ENCODE measurements at regions not wholly inside any gene's neighbourhood (a gene's known extent, or its start where the extent isn't known, plus 50 kb on each side); places are given as distances from the start of the nearest gene placed in this dataset.

DNA sequence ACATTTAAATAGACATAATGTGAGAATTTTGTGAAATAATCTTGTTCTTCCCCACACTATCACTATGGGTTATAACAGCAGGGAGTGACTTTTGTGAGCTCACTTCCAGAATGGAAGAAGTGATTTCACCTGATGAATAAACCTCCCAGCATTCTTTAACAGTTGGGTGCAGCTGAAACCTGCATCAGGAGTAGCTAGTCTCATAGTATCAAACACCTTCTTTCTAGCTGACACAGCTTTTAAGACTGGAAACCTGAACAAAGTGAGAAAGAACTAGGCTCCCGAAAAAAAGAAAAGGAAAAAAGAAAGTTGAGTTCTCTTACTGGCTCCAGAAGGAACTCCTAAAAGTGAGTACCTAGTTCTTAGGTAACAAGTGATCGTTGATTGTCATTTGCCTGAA lies 61.1 kb upstream of the UNC13C start:
- TF ChIP-seq, protein P1, sequence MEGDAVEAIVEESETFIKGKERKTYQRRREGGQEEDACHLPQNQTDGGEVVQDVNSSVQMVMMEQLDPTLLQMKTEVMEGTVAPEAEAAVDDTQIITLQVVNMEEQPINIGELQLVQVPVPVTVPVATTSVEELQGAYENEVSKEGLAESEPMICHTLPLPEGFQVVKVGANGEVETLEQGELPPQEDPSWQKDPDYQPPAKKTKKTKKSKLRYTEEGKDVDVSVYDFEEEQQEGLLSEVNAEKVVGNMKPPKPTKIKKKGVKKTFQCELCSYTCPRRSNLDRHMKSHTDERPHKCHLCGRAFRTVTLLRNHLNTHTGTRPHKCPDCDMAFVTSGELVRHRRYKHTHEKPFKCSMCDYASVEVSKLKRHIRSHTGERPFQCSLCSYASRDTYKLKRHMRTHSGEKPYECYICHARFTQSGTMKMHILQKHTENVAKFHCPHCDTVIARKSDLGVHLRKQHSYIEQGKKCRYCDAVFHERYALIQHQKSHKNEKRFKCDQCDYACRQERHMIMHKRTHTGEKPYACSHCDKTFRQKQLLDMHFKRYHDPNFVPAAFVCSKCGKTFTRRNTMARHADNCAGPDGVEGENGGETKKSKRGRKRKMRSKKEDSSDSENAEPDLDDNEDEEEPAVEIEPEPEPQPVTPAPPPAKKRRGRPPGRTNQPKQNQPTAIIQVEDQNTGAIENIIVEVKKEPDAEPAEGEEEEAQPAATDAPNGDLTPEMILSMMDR (IDR thresholded peaks at IDR 0.05) = no peak
- TF ChIP-seq POLR2A (IDR thresholded peaks at IDR 0.05) (no peak), POLR2AphosphoS5 (IDR thresholded peaks at IDR 0.05) (no peak), EP300 (IDR thresholded peaks at IDR 0.05) (no peak)

All from stomach (tissue), 4 donors.